ENCODE measurements at regions not wholly inside any gene's neighbourhood (a gene's known extent, or its start where the extent isn't known, plus 50 kb on each side); places are given as distances from the start of the nearest gene placed in this dataset.
"Not testable (repeated sequence)": the region's sequence is repeated elsewhere in the genome, so short reads cannot be mapped to it uniquely, and the experiment has no call there.

- no peak overlapping the region for H3K4me3 Mint-ChIP-seq (ENCODE audit: unreplicated experiment)
- H3K9ac ChIP-seq (ENCODE audit: low read length): no peak overlapping the region
- H3K27me3 ChIP-seq (ENCODE audit: insufficient read depth, low read length): no peaks in the 10 kb centered on the region
- H3K36me3 ChIP-seq (ENCODE audit: insufficient read depth, low read length): no peaks in the 10 kb centered on the region
- H3K27ac Mint-ChIP-seq (ENCODE audit: unreplicated experiment): no peak overlapping the region
- H3K4me3 ChIP-seq (ENCODE audit: insufficient read depth, low read depth, low read length): no peak overlapping the region
- H3K4me1 ChIP-seq (ENCODE audit: insufficient read depth, low read length): no peaks in the 10 kb centered on the region
- H3K9me3 Mint-ChIP-seq (ENCODE audit: unreplicated experiment): peaks cover 5% of the 10 kb centered on the region
- H3K4me2 ChIP-seq (ENCODE audit: low read length): no peak overlapping the region
- DNase-seq (ENCODE audit: low read depth) (no peak), FAIRE-seq (no peak)
- no peak overlapping the region for H3K27ac ChIP-seq (ENCODE audit: low read depth, low read length)
- peaks cover 2% of the 10 kb centered on the region for H3K27me3 Mint-ChIP-seq (ENCODE audit: low read depth, unreplicated experiment)
- no peaks in the 10 kb centered on the region for H3K79me2 ChIP-seq (ENCODE audit: insufficient read depth, low read length)
- peaks cover 38% of the 10 kb centered on the region for H3K4me1 Mint-ChIP-seq (ENCODE audit: low read depth, unreplicated experiment)
- peaks cover 2% of the 10 kb centered on the region for H3K9me3 ChIP-seq (ENCODE audit: insufficient read depth, low read depth, low read length)
- H3K36me3 Mint-ChIP-seq (ENCODE audit: low read depth, unreplicated experiment): no peaks in the 10 kb centered on the region
- TF ChIP-seq EZH2 (IDR thresholded peaks at IDR 0.05; ENCODE audit: insufficient read depth, low read length): no peak
- no peak for TF ChIP-seq CTCF (IDR thresholded peaks at IDR 0.05; ENCODE audit: insufficient read depth, low read depth, low read length)
- H4K20me1 ChIP-seq (ENCODE audit: insufficient read depth, low read length): no peaks in the 10 kb centered on the region
- no peak overlapping the region for H2AFZ ChIP-seq (ENCODE audit: low read depth, low read length)
These were observed 105.2 kb upstream of the BMP2 start for GRCh38 chr20:6662309-6662708.

- Histone ChIP-seq H3K36me3 (ENCODE audit: insufficient read depth, low read length) (no peaks in the 10 kb centered on the region), H3K79me2 (ENCODE audit: insufficient read depth, low read length) (no peaks in the 10 kb centered on the region), H4K20me1 (ENCODE audit: insufficient read depth, low read length) (no peaks in the 10 kb centered on the region), H3K4me2 (ENCODE audit: low read length) (no peak overlapping the region), H3K9ac (ENCODE audit: low read length) (no peak overlapping the region), H3K4me1 (ENCODE audit: insufficient read depth, low read length) (no peaks in the 10 kb centered on the region), H3K27ac (ENCODE audit: low read depth, low read length) (no peak overlapping the region), H3K4me3 (ENCODE audit: insufficient read depth, low read depth, low read length) (no peak overlapping the region), H3K9me3 (ENCODE audit: insufficient read depth, low read depth, low read length) (peaks cover 2% of the 10 kb centered on the region), H2AFZ (ENCODE audit: low read depth, low read length) (no peak overlapping the region), H3K27me3 (ENCODE audit: insufficient read depth, low read length) (no peaks in the 10 kb centered on the region)
- Mint-ChIP-seq H3K36me3 (ENCODE audit: low read depth, unreplicated experiment) (no peaks in the 10 kb centered on the region), H3K4me3 (ENCODE audit: unreplicated experiment) (no peak overlapping the region), H3K27ac (ENCODE audit: unreplicated experiment) (no peak overlapping the region), H3K27me3 (ENCODE audit: low read depth, unreplicated experiment) (peaks cover 2% of the 10 kb centered on the region), H3K4me1 (ENCODE audit: low read depth, unreplicated experiment) (peaks cover 24% of the 10 kb centered on the region), H3K9me3 (ENCODE audit: unreplicated experiment) (peaks cover 5% of the 10 kb centered on the region)
- TF ChIP-seq EZH2 (IDR thresholded peaks at IDR 0.05; ENCODE audit: insufficient read depth, low read length) (no peak), CTCF (IDR thresholded peaks at IDR 0.05; ENCODE audit: insufficient read depth, low read depth, low read length) (no peak)
- DNase-seq (ENCODE audit: low read depth) (no peak), FAIRE-seq (no peak)
These were observed 107.0 kb upstream of the BMP2 start for GRCh38 chr20:6660441-6660840.

GRCh38 chr20:6658909-6659308 lies 108.6 kb upstream of the BMP2 start:
- H3K36me3 Mint-ChIP-seq (ENCODE audit: low read depth, unreplicated experiment); H4K20me1 ChIP-seq (ENCODE audit: insufficient read depth, low read length); H3K27ac ChIP-seq (ENCODE audit: low read depth, low read length); H3K4me1 ChIP-seq (ENCODE audit: insufficient read depth, low read length); H3K9me3 Mint-ChIP-seq (ENCODE audit: unreplicated experiment); H3K4me3 Mint-ChIP-seq (ENCODE audit: unreplicated experiment); H3K27me3 ChIP-seq (ENCODE audit: insufficient read depth, low read length); DNase-seq (ENCODE audit: low read depth); FAIRE-seq; H3K27ac Mint-ChIP-seq (ENCODE audit: unreplicated experiment); H3K9ac ChIP-seq (ENCODE audit: low read length); H3K27me3 Mint-ChIP-seq (ENCODE audit: low read depth, unreplicated experiment); H2AFZ ChIP-seq (ENCODE audit: low read depth, low read length); H3K79me2 ChIP-seq (ENCODE audit: insufficient read depth, low read length); H3K4me2 ChIP-seq (ENCODE audit: low read length); H3K36me3 ChIP-seq (ENCODE audit: insufficient read depth, low read length); H3K4me3 ChIP-seq (ENCODE audit: insufficient read depth, low read depth, low read length); H3K9me3 ChIP-seq (ENCODE audit: insufficient read depth, low read depth, low read length): not testable (repeated sequence)
- peaks cover 27% of the 10 kb centered on the region for H3K4me1 Mint-ChIP-seq (ENCODE audit: low read depth, unreplicated experiment)

Data from astrocyte (in vitro differentiated cells and primary cell).